HL-60 (cell line): ENCODE measurements at regions not wholly inside any gene's neighbourhood (a gene's known extent, or its start where the extent isn't known, plus 50 kb on each side); places are given as distances from the start of the nearest gene placed in this dataset.

ENCODE experiments used
- GABPA ChIP-seq: IDR thresholded peaks from 2 replicates; pipeline ENCODE4 v1.6.1; 2012; ENCODE audit warnings: low read depth
- POLR2AphosphoS5 ChIP-seq: IDR thresholded peaks from 2 replicates; pipeline ENCODE4 v1.6.1; 2012; ENCODE audit warnings: low read depth
- SPI1 ChIP-seq: IDR thresholded peaks from 2 replicates; pipeline ENCODE4 v1.6.1; 2012; ENCODE audit warnings: low read depth, mild to moderate bottlenecking, borderline replicate concordance
- TF ChIP-seq, protein P1 (sequence below): IDR thresholded peaks from one replicate; pipeline ENCODE4 v1.5.1; 2011; ENCODE audit warnings: low read length, control low read depth, inconsistent platforms; ENCODE audit not compliant: insufficient read depth
- TF ChIP-seq, protein P2 (sequence below): IDR thresholded peaks from 2 replicates; pipeline ENCODE4 v1.6.1; 2012; ENCODE audit warnings: low read depth; ENCODE audit not compliant: insufficient replicate concordance

DNA sequence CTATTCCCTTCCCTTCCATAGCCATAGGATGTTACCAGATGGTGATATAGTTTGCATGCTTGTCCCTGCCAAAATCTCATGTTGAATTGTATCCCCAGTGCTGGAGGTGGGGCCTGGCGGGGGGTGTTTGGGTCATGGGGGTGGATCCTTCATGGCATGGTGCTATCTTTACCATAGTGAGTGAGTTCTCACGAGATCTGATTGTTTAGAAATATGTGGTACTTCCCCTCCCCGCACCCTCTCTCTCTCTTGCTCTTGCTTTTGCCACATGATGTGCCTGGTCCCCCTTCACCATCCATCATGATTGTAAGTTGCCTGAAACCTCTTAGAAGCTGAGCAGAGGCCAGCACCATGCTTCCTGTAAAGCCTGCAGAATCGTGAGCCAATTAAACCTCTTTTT lies 181.3 kb downstream of the CAND1 start:
- TF ChIP-seq, protein P1, sequence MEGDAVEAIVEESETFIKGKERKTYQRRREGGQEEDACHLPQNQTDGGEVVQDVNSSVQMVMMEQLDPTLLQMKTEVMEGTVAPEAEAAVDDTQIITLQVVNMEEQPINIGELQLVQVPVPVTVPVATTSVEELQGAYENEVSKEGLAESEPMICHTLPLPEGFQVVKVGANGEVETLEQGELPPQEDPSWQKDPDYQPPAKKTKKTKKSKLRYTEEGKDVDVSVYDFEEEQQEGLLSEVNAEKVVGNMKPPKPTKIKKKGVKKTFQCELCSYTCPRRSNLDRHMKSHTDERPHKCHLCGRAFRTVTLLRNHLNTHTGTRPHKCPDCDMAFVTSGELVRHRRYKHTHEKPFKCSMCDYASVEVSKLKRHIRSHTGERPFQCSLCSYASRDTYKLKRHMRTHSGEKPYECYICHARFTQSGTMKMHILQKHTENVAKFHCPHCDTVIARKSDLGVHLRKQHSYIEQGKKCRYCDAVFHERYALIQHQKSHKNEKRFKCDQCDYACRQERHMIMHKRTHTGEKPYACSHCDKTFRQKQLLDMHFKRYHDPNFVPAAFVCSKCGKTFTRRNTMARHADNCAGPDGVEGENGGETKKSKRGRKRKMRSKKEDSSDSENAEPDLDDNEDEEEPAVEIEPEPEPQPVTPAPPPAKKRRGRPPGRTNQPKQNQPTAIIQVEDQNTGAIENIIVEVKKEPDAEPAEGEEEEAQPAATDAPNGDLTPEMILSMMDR: no peak
- TF ChIP-seq SPI1 (no peak), POLR2AphosphoS5 (no peak), GABPA (no peak)
- TF ChIP-seq, protein P2, sequence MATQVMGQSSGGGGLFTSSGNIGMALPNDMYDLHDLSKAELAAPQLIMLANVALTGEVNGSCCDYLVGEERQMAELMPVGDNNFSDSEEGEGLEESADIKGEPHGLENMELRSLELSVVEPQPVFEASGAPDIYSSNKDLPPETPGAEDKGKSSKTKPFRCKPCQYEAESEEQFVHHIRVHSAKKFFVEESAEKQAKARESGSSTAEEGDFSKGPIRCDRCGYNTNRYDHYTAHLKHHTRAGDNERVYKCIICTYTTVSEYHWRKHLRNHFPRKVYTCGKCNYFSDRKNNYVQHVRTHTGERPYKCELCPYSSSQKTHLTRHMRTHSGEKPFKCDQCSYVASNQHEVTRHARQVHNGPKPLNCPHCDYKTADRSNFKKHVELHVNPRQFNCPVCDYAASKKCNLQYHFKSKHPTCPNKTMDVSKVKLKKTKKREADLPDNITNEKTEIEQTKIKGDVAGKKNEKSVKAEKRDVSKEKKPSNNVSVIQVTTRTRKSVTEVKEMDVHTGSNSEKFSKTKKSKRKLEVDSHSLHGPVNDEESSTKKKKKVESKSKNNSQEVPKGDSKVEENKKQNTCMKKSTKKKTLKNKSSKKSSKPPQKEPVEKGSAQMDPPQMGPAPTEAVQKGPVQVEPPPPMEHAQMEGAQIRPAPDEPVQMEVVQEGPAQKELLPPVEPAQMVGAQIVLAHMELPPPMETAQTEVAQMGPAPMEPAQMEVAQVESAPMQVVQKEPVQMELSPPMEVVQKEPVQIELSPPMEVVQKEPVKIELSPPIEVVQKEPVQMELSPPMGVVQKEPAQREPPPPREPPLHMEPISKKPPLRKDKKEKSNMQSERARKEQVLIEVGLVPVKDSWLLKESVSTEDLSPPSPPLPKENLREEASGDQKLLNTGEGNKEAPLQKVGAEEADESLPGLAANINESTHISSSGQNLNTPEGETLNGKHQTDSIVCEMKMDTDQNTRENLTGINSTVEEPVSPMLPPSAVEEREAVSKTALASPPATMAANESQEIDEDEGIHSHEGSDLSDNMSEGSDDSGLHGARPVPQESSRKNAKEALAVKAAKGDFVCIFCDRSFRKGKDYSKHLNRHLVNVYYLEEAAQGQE: no peak
